ENCODE measurements at regions not wholly inside any gene's neighbourhood (a gene's known extent, or its start where the extent isn't known, plus 50 kb on each side); places are given as distances from the start of the nearest gene placed in this dataset.

GRCh38 chr15:53454535-53454842 lies 305.0 kb downstream of the WDR72 start:
- Histone ChIP-seq H3K27ac (no peak overlapping the region), H3K4me1 (no peaks in the 10 kb centered on the region), H3K9me3 (no peaks in the 10 kb centered on the region), H3K36me3 (no peaks in the 10 kb centered on the region), H3K27me3 (ENCODE audit: low read depth) (no peaks in the 10 kb centered on the region), H3K4me3 (no peak overlapping the region)
- no peak for DNase-seq
- no peak for TF ChIP-seq CTCF (IDR thresholded peaks at IDR 0.05)
- peak in 1 of 2 donors; percentile 47 for ATAC-seq
- intact Hi-C loops (cut with DNase I), result no loop called here

GRCh38 chr15:53453253-53454105 lies 306.0 kb downstream of the WDR72 start:
- H3K36me3 ChIP-seq, result no peaks in the 10 kb centered on the region
- DNase-seq (no peak), ATAC-seq (peak; percentile 50 to 69)
- no peak overlapping the region for H3K4me3 ChIP-seq
- intact Hi-C loops (cut with DNase I), result no loop called here
- TF ChIP-seq CTCF (IDR thresholded peaks at IDR 0.05), result no peak
- H3K27me3 ChIP-seq (ENCODE audit: low read depth), result no peaks in the 10 kb centered on the region
- H3K27ac ChIP-seq, result no peak overlapping the region
- no peaks in the 10 kb centered on the region for H3K4me1 ChIP-seq
- H3K9me3 ChIP-seq, result no peaks in the 10 kb centered on the region

- no peaks in the 10 kb centered on the region for H3K36me3 ChIP-seq
- no peaks in the 10 kb centered on the region for H3K9me3 ChIP-seq
- no peak for DNase-seq
- H3K4me1 ChIP-seq, result no peaks in the 10 kb centered on the region
- ATAC-seq, result no peak
- intact Hi-C loops (cut with DNase I), result no loop called here
- TF ChIP-seq CTCF (IDR thresholded peaks at IDR 0.05), result no peak
- no peak overlapping the region for H3K4me3 ChIP-seq
- no peak overlapping the region for H3K27ac ChIP-seq
- no peaks in the 10 kb centered on the region for H3K27me3 ChIP-seq (ENCODE audit: low read depth)
Measured at GRCh38 chr15:53448232-53449015, 311.0 kb downstream of the WDR72 start.

- DNase-seq (no peak), ATAC-seq (no peak)
- H3K36me3 ChIP-seq, result no peaks in the 10 kb centered on the region
- H3K4me3 ChIP-seq, result no peak overlapping the region
- H3K27me3 ChIP-seq (ENCODE audit: low read depth), result no peaks in the 10 kb centered on the region
- H3K27ac ChIP-seq, result no peak overlapping the region
- TF ChIP-seq CTCF (IDR thresholded peaks at IDR 0.05), result no peak
- no peaks in the 10 kb centered on the region for H3K4me1 ChIP-seq
- no peaks in the 10 kb centered on the region for H3K9me3 ChIP-seq
- intact Hi-C loops (cut with DNase I), result no loop called here
Measured at GRCh38 chr15:53447742-53448141, 311.7 kb downstream of the WDR72 start.

- no peak overlapping the region for H3K4me3 ChIP-seq
- DNase-seq, result no peak
- no peak for ATAC-seq
- no peak overlapping the region for H3K27ac ChIP-seq
- no peaks in the 10 kb centered on the region for H3K27me3 ChIP-seq (ENCODE audit: low read depth)
- TF ChIP-seq CTCF (IDR thresholded peaks at IDR 0.05), result no peak
- no peaks in the 10 kb centered on the region for H3K36me3 ChIP-seq
- H3K4me1 ChIP-seq, result no peaks in the 10 kb centered on the region
- intact Hi-C loops (cut with DNase I), result no loop called here
- H3K9me3 ChIP-seq, result no peaks in the 10 kb centered on the region
Measured at GRCh38 chr15:53447053-53447574, 312.3 kb downstream of the WDR72 start.

Measured in lower lobe of right lung (tissue), 2 donors.